K562 (cell line): ENCODE measurements at regions not wholly inside any gene's neighbourhood (a gene's known extent, or its start where the extent isn't known, plus 50 kb on each side); places are given as distances from the start of the nearest gene placed in this dataset.

Experiments
- E2F3 ChIP-seq: fragments of 250-450 bp; sonication (Bioruptor Pico); IDR thresholded peaks from 2 replicates; pipeline ENCODE4 v1.4.0; 2020; ENCODE audit warnings: mild to moderate bottlenecking
- IRF2 ChIP-seq: sonication (generic); formaldehyde crosslinking; IDR thresholded peaks from 2 replicates; pipeline ENCODE4 v1.8.1; 2022; ENCODE audit warnings: mild to moderate bottlenecking, missing genetic modification reagents
- MTA1 ChIP-seq: fragments of 450-650 bp; IDR thresholded peaks from 2 replicates; pipeline ENCODE4 v1.6.1; 2017; ENCODE audit warnings: borderline replicate concordance
- PML ChIP-seq: IDR thresholded peaks from 2 replicates; pipeline ENCODE4 v1.6.1; 2012; ENCODE audit warnings: low read length, inconsistent platforms
- POLR2AphosphoS5 ChIP-seq: IDR thresholded peaks from 2 replicates; pipeline ENCODE4 v1.6.1; 2011; ENCODE audit warnings: mild to moderate bottlenecking, low read depth, low read length, moderate library complexity; ENCODE audit not compliant: control insufficient read depth, insufficient read depth
- RBBP5 ChIP-seq: fragments of 200-600 bp; sonication (generic); IDR thresholded peaks from 2 replicates; pipeline ENCODE4 v1.6.1; 2012; ENCODE audit warnings: borderline replicate concordance, mild to moderate bottlenecking, low read length, control low read depth, inconsistent platforms; ENCODE audit not compliant: insufficient read depth, poor library complexity, severe bottlenecking
- TCF7 ChIP-seq: sonication (generic); IDR thresholded peaks from 2 replicates; pipeline ENCODE4 v1.6.1; 2016; ENCODE audit warnings: antibody characterized with exemption, borderline replicate concordance
- TF ChIP-seq, protein P1 (sequence below): fragments of 250-450 bp; sonication (Bioruptor Pico); IDR thresholded peaks from 2 replicates; pipeline ENCODE4 v1.5.0; 2020; ENCODE audit warnings: mild to moderate bottlenecking, borderline replicate concordance

DNA sequence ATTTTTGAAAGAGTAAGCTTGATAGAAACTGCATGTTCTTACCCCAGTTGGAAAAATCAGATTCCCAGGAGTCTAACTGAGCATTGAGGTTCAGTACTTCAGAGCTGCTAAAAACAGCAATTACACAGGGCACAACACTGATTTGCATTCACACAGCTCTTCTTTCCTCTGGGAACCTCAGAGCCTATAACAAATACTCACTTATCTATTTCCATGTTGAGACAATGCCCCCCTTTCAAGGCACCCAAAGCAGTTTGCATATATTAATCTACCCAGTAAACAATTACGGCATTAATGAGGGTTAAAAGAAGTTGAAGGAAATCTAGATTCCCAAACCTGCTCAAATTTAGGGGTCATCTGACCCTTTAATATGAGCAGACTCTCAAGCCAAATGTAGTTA, 126.9 kb upstream of the SLC35F3 start:
- TF ChIP-seq POLR2AphosphoS5 (no peak), TCF7 (no peak), PML (no peak), E2F3 (CRISPR knock-in tag) (no peak), IRF2 (CRISPR knock-in tag) (no peak), RBBP5 (no peak), MTA1 (no peak)
- TF ChIP-seq, protein P1, sequence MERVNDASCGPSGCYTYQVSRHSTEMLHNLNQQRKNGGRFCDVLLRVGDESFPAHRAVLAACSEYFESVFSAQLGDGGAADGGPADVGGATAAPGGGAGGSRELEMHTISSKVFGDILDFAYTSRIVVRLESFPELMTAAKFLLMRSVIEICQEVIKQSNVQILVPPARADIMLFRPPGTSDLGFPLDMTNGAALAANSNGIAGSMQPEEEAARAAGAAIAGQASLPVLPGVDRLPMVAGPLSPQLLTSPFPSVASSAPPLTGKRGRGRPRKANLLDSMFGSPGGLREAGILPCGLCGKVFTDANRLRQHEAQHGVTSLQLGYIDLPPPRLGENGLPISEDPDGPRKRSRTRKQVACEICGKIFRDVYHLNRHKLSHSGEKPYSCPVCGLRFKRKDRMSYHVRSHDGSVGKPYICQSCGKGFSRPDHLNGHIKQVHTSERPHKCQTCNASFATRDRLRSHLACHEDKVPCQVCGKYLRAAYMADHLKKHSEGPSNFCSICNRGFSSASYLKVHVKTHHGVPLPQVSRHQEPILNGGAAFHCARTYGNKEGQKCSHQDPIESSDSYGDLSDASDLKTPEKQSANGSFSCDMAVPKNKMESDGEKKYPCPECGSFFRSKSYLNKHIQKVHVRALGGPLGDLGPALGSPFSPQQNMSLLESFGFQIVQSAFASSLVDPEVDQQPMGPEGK (CRISPR knock-in tag) = no peak
